Erythroblast (primary cell): ENCODE measurements at regions not wholly inside any gene's neighbourhood (a gene's known extent, or its start where the extent isn't known, plus 50 kb on each side); places are given as distances from the start of the nearest gene placed in this dataset.

ENCODE experiments used
- GATA1 ChIP-seq: IDR thresholded peaks from 2 replicates; pipeline ENCODE4 v1.6.1; 2011; ENCODE audit warnings: low read depth, mild to moderate bottlenecking, control low read depth, low read length, moderate library complexity
- POLR2A ChIP-seq: IDR thresholded peaks from 2 replicates; pipeline ENCODE4 v1.6.1; 2011; ENCODE audit warnings: mild to moderate bottlenecking, low read length

DNA sequence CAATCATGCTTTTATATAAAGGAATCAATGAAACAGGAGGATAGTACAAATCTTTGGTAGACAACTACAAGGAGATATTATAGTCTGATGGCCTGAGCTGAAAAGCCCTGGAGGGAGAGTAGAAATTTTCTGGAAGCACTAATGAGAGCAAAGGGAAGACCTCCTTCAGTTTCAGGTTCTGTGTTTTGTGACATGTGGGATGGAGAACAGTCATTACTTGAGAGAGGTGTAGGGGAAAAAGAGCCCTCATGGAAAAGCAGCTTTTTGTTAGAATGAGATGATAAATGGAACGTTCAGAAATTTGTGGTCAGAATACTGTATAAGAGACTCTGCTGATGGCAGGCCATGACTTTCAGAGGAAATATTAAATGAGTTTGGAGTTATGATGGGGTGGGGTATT, 360.6 kb upstream of the MEF2C start:
- no peak for TF ChIP-seq POLR2A
- TF ChIP-seq GATA1 = no peak
